ENCODE measurements at regions not wholly inside any gene's neighbourhood (a gene's known extent, or its start where the extent isn't known, plus 50 kb on each side); places are given as distances from the start of the nearest gene placed in this dataset.

DNA sequence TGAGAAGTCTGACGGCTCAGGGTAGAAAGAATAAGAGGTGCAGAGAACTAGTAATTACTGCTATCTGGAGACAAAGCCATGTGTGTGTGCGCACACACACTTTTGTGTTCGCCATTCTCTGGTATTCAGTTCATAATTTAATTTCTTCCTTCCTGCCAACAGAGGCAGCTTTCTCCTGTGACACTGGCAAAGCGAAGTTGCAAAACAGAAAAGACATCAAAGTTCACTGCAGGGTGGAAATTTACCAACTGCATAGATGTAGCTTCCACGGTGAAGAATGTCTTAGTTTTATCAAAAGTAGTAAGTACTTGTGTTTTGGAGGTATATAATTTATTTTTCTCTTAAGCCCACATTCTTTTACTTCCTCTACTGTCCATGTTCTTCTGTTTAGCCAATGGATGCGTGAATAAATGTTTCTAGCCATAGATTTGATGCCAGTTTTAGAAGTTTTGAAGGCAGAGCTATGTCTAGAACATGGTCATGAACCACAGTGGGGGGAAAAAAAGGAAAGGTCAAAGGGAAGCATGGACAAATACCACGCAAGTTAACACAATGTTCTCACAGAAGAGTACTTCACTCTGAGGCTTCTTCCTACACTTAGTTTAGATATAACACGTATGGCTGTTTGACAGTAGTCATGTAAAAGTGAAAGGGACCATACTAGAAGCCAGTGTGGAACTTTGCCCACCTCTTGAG is 536.5 kb upstream of the GRIA1 start:
- TF ChIP-seq, protein P1, sequence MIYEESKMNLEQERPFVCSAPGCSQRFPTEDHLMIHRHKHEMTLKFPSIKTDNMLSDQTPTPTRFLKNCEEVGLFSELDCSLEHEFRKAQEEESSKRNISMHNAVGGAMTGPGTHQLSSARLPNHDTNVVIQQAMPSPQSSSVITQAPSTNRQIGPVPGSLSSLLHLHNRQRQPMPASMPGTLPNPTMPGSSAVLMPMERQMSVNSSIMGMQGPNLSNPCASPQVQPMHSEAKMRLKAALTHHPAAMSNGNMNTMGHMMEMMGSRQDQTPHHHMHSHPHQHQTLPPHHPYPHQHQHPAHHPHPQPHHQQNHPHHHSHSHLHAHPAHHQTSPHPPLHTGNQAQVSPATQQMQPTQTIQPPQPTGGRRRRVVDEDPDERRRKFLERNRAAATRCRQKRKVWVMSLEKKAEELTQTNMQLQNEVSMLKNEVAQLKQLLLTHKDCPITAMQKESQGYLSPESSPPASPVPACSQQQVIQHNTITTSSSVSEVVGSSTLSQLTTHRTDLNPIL (CRISPR knock-in tag; IDR thresholded peaks at IDR 0.05; ENCODE audit: low read depth), result no peak
- no peak for TF ChIP-seq ZC3H10 (CRISPR knock-in tag; IDR thresholded peaks at IDR 0.05)
- TF ChIP-seq ZNF70 (CRISPR knock-in tag; IDR thresholded peaks at IDR 0.05), result no peak
- no peak for TF ChIP-seq ESRRG (CRISPR knock-in tag; IDR thresholded peaks at IDR 0.05)
- TF ChIP-seq PPARA (CRISPR knock-in tag; IDR thresholded peaks at IDR 0.05; ENCODE audit: borderline replicate concordance), result no peak
- TF ChIP-seq ZNF8 (CRISPR knock-in tag; IDR thresholded peaks at IDR 0.05), result no peak
- no peak for TF ChIP-seq SNAI2 (CRISPR knock-in tag; IDR thresholded peaks at IDR 0.05)
- TF ChIP-seq TOX (CRISPR knock-in tag; IDR thresholded peaks at IDR 0.05; ENCODE audit: borderline replicate concordance), result no peak
- no peak for TF ChIP-seq ZFP30 (CRISPR knock-in tag; IDR thresholded peaks at IDR 0.05)
- no peak for TF ChIP-seq RARB (CRISPR knock-in tag; IDR thresholded peaks at IDR 0.05)
- no peak for TF ChIP-seq TCF4 (CRISPR knock-in tag; IDR thresholded peaks at IDR 0.05; ENCODE audit: borderline replicate concordance)
- no peak for TF ChIP-seq ISL1 (CRISPR knock-in tag; IDR thresholded peaks at IDR 0.05)
- TF ChIP-seq, protein P2, sequence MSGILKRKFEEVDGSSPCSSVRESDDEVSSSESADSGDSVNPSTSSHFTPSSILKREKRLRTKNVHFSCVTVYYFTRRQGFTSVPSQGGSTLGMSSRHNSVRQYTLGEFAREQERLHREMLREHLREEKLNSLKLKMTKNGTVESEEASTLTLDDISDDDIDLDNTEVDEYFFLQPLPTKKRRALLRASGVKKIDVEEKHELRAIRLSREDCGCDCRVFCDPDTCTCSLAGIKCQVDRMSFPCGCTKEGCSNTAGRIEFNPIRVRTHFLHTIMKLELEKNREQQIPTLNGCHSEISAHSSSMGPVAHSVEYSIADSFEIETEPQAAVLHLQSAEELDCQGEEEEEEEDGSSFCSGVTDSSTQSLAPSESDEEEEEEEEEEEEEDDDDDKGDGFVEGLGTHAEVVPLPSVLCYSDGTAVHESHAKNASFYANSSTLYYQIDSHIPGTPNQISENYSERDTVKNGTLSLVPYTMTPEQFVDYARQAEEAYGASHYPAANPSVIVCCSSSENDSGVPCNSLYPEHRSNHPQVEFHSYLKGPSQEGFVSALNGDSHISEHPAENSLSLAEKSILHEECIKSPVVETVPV (CRISPR knock-in tag; IDR thresholded peaks at IDR 0.05), result no peak
- no peak for TF ChIP-seq ZFP3 (CRISPR knock-in tag; IDR thresholded peaks at IDR 0.05)
- TF ChIP-seq GLIS3 (CRISPR knock-in tag; IDR thresholded peaks at IDR 0.05), result no peak
- TF ChIP-seq, protein P3, sequence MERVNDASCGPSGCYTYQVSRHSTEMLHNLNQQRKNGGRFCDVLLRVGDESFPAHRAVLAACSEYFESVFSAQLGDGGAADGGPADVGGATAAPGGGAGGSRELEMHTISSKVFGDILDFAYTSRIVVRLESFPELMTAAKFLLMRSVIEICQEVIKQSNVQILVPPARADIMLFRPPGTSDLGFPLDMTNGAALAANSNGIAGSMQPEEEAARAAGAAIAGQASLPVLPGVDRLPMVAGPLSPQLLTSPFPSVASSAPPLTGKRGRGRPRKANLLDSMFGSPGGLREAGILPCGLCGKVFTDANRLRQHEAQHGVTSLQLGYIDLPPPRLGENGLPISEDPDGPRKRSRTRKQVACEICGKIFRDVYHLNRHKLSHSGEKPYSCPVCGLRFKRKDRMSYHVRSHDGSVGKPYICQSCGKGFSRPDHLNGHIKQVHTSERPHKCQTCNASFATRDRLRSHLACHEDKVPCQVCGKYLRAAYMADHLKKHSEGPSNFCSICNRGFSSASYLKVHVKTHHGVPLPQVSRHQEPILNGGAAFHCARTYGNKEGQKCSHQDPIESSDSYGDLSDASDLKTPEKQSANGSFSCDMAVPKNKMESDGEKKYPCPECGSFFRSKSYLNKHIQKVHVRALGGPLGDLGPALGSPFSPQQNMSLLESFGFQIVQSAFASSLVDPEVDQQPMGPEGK (CRISPR knock-in tag; IDR thresholded peaks at IDR 0.05; ENCODE audit: borderline replicate concordance), result no peak
- TF ChIP-seq CSDC2 (CRISPR knock-in tag; IDR thresholded peaks at IDR 0.05), result no peak
- TF ChIP-seq, protein P4, sequence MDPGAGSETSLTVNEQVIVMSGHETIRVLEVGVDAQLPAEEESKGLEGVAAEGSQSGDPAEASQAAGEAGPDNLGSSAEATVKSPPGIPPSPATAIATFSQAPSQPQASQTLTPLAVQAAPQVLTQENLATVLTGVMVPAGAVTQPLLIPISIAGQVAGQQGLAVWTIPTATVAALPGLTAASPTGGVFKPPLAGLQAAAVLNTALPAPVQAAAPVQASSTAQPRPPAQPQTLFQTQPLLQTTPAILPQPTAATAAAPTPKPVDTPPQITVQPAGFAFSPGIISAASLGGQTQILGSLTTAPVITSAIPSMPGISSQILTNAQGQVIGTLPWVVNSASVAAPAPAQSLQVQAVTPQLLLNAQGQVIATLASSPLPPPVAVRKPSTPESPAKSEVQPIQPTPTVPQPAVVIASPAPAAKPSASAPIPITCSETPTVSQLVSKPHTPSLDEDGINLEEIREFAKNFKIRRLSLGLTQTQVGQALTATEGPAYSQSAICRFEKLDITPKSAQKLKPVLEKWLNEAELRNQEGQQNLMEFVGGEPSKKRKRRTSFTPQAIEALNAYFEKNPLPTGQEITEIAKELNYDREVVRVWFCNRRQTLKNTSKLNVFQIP (CRISPR knock-in tag; IDR thresholded peaks at IDR 0.05; ENCODE audit: borderline replicate concordance, low read depth), result no peak
- TF ChIP-seq BACH2 (CRISPR knock-in tag; IDR thresholded peaks at IDR 0.05; ENCODE audit: borderline replicate concordance), result no peak

DNA sequence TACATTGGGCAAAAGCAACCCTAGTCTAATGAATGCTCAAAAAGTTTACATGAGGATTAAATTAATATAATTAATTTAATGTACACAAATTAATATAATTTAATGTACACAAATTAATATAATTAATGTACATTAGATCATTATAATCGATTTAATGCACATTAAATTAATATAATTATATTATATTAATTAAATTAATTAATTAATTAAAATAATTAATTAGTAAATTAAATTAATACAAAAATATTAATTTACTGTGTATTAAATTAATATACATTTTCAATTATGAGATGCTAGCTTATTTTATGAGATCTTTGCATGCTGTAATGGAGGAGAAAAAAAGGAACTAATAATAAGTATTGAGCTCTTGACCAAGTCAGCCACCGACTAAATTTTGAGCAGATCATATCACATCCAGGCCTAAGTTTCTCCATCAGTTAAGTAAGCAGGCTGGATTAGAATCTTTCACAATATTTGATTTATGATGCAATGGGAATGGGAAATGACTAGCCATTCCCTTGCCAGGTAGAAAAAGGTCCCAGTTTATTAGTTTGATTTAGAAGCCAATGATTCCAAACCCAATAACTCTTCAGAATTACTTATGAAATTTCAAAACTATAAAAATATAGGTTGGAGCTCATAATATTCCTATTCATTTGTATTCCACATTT is 533.4 kb upstream of the GRIA1 start:
- no peak for ATAC-seq
- no peak for TF ChIP-seq ZNF70 (CRISPR knock-in tag; IDR thresholded peaks at IDR 0.05)
- TF ChIP-seq TCF4 (CRISPR knock-in tag; IDR thresholded peaks at IDR 0.05; ENCODE audit: borderline replicate concordance), result no peak
- TF ChIP-seq TOX (CRISPR knock-in tag; IDR thresholded peaks at IDR 0.05; ENCODE audit: borderline replicate concordance), result no peak
- no peak for TF ChIP-seq BACH2 (CRISPR knock-in tag; IDR thresholded peaks at IDR 0.05; ENCODE audit: borderline replicate concordance)
- TF ChIP-seq, protein P3 (CRISPR knock-in tag; IDR thresholded peaks at IDR 0.05; ENCODE audit: borderline replicate concordance), result no peak
- no peak for TF ChIP-seq GLIS3 (CRISPR knock-in tag; IDR thresholded peaks at IDR 0.05)
- no peak for TF ChIP-seq ZC3H10 (CRISPR knock-in tag; IDR thresholded peaks at IDR 0.05)
- no peak for TF ChIP-seq ESRRG (CRISPR knock-in tag; IDR thresholded peaks at IDR 0.05)
- TF ChIP-seq PPARA (CRISPR knock-in tag; IDR thresholded peaks at IDR 0.05; ENCODE audit: borderline replicate concordance), result no peak
- TF ChIP-seq ARNTL (CRISPR knock-in tag; IDR thresholded peaks at IDR 0.05; ENCODE audit: borderline replicate concordance, low read depth), result no peak
- TF ChIP-seq, protein P2 (CRISPR knock-in tag; IDR thresholded peaks at IDR 0.05), result no peak
- TF ChIP-seq, protein P1 (CRISPR knock-in tag; IDR thresholded peaks at IDR 0.05; ENCODE audit: low read depth), result no peak
- TF ChIP-seq CSDC2 (CRISPR knock-in tag; IDR thresholded peaks at IDR 0.05), result no peak
- no peak for TF ChIP-seq ZNF565 (CRISPR knock-in tag; conservative IDR thresholded peaks at IDR 0.05; ENCODE audit: low read depth)
- TF ChIP-seq OSR1 (CRISPR knock-in tag; IDR thresholded peaks at IDR 0.05), result no peak
- TF ChIP-seq, protein P4 (CRISPR knock-in tag; IDR thresholded peaks at IDR 0.05; ENCODE audit: borderline replicate concordance, low read depth), result no peak
- TF ChIP-seq ZFP3 (CRISPR knock-in tag; IDR thresholded peaks at IDR 0.05), result no peak

More for the DNA sequence above, 536.5 kb upstream of the GRIA1 start:
- ATAC-seq, result no peak
